IMR-90 (cell line): ENCODE measurements at regions not wholly inside any gene's neighbourhood (a gene's known extent, or its start where the extent isn't known, plus 50 kb on each side); places are given as distances from the start of the nearest gene placed in this dataset.

Source experiments
- ATAC-seq: fragments of 200-7000 bp; cut with Tn5 transposase; 2 replicates; pipeline ENCODE4 v1.9.1; 2020; ENCODE audit warnings: low read depth, mild to moderate bottlenecking, moderate library complexity
- BruUV-seq: library from RNA; stranded (reverse); fragments of 400-500 nt; replicated peaks from 2 replicates; lab custom pipeline; 2021; lab: Mats Ljungman, UMichigan
- CTCF ChIA-PET: fragments of 300-600 bp; formaldehyde crosslinking; extraction: SDS; loops from one replicate; lab custom pipeline; 2021; ENCODE audit warnings: antibody characterized with exemption; lab: Yijun Ruan, JAX
- POLR2A ChIA-PET: fragments of 300-600 bp; sonication (Branson Sonifier 250); formaldehyde crosslinking; loops from one replicate; lab custom pipeline; 2022; ENCODE audit warnings: antibody characterized with exemption; ENCODE audit not compliant: unreplicated experiment; lab: Charles Lee
- DNase-seq: peaks from one replicate; pipeline ENCODE4 v3.0.0; 2013
- H2AFZ ChIP-seq: replicated peaks from 2 replicates; pipeline ENCODE3; 2013; ENCODE audit warnings: low read length, mild to moderate bottlenecking; ENCODE audit not compliant: poor library complexity
- H2AK5ac ChIP-seq: 2 replicates; pipeline ENCODE4 v1.6.1; 2013; ENCODE audit warnings: low read depth, low read length, inconsistent platforms
- H2AK9ac ChIP-seq: replicated peaks from 2 replicates; pipeline ENCODE3; 2013; ENCODE audit warnings: mild to moderate bottlenecking, low read depth, low read length, moderate library complexity; ENCODE audit not compliant: poor library complexity
- H2BK120ac ChIP-seq: 2 replicates; pipeline ENCODE4 v1.6.1; 2013; ENCODE audit warnings: low read depth, low read length, inconsistent platforms
- H2BK15ac ChIP-seq: 3 replicates; pipeline ENCODE4 v1.6.1; 2013; ENCODE audit warnings: low read depth, low read length, inconsistent platforms
- H2BK20ac ChIP-seq: 2 replicates; pipeline ENCODE4 v1.6.1; 2013; ENCODE audit warnings: low read depth, mild to moderate bottlenecking, inconsistent platforms, low read length, moderate library complexity
- H2BK5ac ChIP-seq: 2 replicates; pipeline ENCODE4 v1.6.1; 2013; ENCODE audit warnings: mild to moderate bottlenecking, low read depth, low read length, inconsistent platforms; ENCODE audit not compliant: poor library complexity, severe bottlenecking
- H3K14ac ChIP-seq: replicated peaks from 2 replicates; pipeline ENCODE4 v1.6.1; 2013; ENCODE audit warnings: low read depth, low read length, inconsistent platforms
- H3K18ac ChIP-seq: 2 replicates; pipeline ENCODE4 v1.6.1; 2013; ENCODE audit warnings: low read depth, low read length, control low read depth
- H3K23ac ChIP-seq: 2 replicates; pipeline ENCODE4 v1.6.1; 2013; ENCODE audit warnings: low read depth, low read length, inconsistent platforms
- H3K27ac ChIP-seq: 2 replicates; pipeline ENCODE4 v1.5.1; 2013; ENCODE audit warnings: mild to moderate bottlenecking, control low read depth, low read length; ENCODE audit not compliant: insufficient read depth
- H3K27me3 ChIP-seq: 2 replicates; pipeline ENCODE4 v1.6.1; 2013; ENCODE audit warnings: low read length; ENCODE audit not compliant: control insufficient read depth, insufficient read depth
- H3K36me3 ChIP-seq: 2 replicates; pipeline ENCODE4 v1.6.1; 2013; ENCODE audit warnings: low read length, mixed read lengths; ENCODE audit not compliant: control insufficient read depth, insufficient read depth
- H3K4ac ChIP-seq: 2 replicates; pipeline ENCODE4 v1.6.1; 2013; ENCODE audit warnings: low read depth, low read length, inconsistent platforms
- H3K4me1 ChIP-seq: 2 replicates; pipeline ENCODE4 v1.6.1; 2013; ENCODE audit warnings: low read length, mixed read lengths; ENCODE audit not compliant: control insufficient read depth, insufficient read depth
- H3K4me2 ChIP-seq: 2 replicates; pipeline ENCODE4 v1.6.1; 2013; ENCODE audit warnings: low read depth, mild to moderate bottlenecking, control low read depth, low read length, moderate library complexity
- H3K4me3 ChIP-seq: 2 replicates; pipeline ENCODE4 v1.5.1; 2013; ENCODE audit warnings: low read depth, mild to moderate bottlenecking, control low read depth, low read length, moderate library complexity; ENCODE audit not compliant: insufficient read depth
- H3K56ac ChIP-seq: 2 replicates; pipeline ENCODE4 v1.6.1; 2013; ENCODE audit warnings: low read length, inconsistent platforms; ENCODE audit not compliant: insufficient read depth; ENCODE audit errors: extremely low read depth
- H3K79me1 ChIP-seq, 2 experiments: 2 replicates each; pipeline ENCODE4 v1.6.1; 2013; ENCODE audit warnings: low read length in 2 of 2, inconsistent platforms in 1 of 2, low read depth in 1 of 2
- H3K9ac ChIP-seq: 2 replicates; pipeline ENCODE4 v1.6.1; 2013; ENCODE audit warnings: low read depth, low read length, control low read depth
- H3K9me1 ChIP-seq: 2 replicates; pipeline ENCODE4 v1.6.1; 2013; ENCODE audit warnings: low read length, inconsistent platforms; ENCODE audit not compliant: insufficient read depth
- H3K9me3 ChIP-seq: 2 replicates; pipeline ENCODE4 v1.6.1; 2013; ENCODE audit warnings: low read length; ENCODE audit not compliant: control insufficient read depth, insufficient read depth
- H4K20me1 ChIP-seq: 2 replicates; pipeline ENCODE4 v1.6.1; 2013; ENCODE audit warnings: low read length, inconsistent platforms; ENCODE audit not compliant: insufficient read depth
- H4K5ac ChIP-seq: 2 replicates; pipeline ENCODE4 v1.6.1; 2013; ENCODE audit warnings: mild to moderate bottlenecking, low read depth, low read length, control low read depth
- H4K8ac ChIP-seq, 2 experiments: 2 replicates each; pipeline ENCODE4 v1.6.1; 2013; ENCODE audit warnings: low read depth in 2 of 2, low read length in 2 of 2, control low read depth in 1 of 2, inconsistent platforms in 1 of 2
- H4K91ac ChIP-seq: 2 replicates; pipeline ENCODE4 v1.6.1; 2013; ENCODE audit warnings: low read depth, low read length, inconsistent platforms; ENCODE audit not compliant: insufficient read depth
- BHLHE40 ChIP-seq: fragments of 150-350 bp; IDR thresholded peaks from 2 replicates; pipeline ENCODE4 v1.6.1; 2016; ENCODE audit warnings: mild to moderate bottlenecking, low read depth, low read length
- CEBPB ChIP-seq: IDR thresholded peaks from 2 replicates; pipeline ENCODE4 v1.6.1; 2012; ENCODE audit warnings: low read depth, low read length, improper control_type of control experiment
- CHD1 ChIP-seq: IDR thresholded peaks from 2 replicates; pipeline ENCODE4 v1.6.1; 2012; ENCODE audit warnings: low read depth, low read length, improper control_type of control experiment
- CTCF ChIP-seq: conservative IDR thresholded peaks from 2 replicates; pipeline ENCODE4 v1.5.1; 2012; ENCODE audit warnings: mild to moderate bottlenecking, low read depth, low read length, improper control_type of control experiment
- FOS ChIP-seq: fragments of 150-350 bp; IDR thresholded peaks from 2 replicates; pipeline ENCODE4 v1.6.1; 2016; ENCODE audit warnings: low read depth, low read length
- MAFK ChIP-seq: IDR thresholded peaks from 2 replicates; pipeline ENCODE4 v1.6.1; 2012; ENCODE audit warnings: low read depth, low read length, improper control_type of control experiment
- MAZ ChIP-seq: IDR thresholded peaks from 2 replicates; pipeline ENCODE4 v1.6.1; 2012; ENCODE audit warnings: low read depth, mild to moderate bottlenecking, low read length, improper control_type of control experiment, moderate library complexity, borderline replicate concordance
- MXI1 ChIP-seq: IDR thresholded peaks from 2 replicates; pipeline ENCODE4 v1.6.1; 2012; ENCODE audit warnings: low read depth, mild to moderate bottlenecking, low read length, moderate library complexity, borderline replicate concordance
- NFE2L2 ChIP-seq: fragments of 150-350 bp; IDR thresholded peaks from 2 replicates; pipeline ENCODE4 v1.6.1; 2016; ENCODE audit warnings: low read depth, mild to moderate bottlenecking, low read length
- POLR2A ChIP-seq: IDR thresholded peaks from 2 replicates; pipeline ENCODE4 v1.6.1; 2012; ENCODE audit warnings: mild to moderate bottlenecking, low read depth, low read length
- RAD21 ChIP-seq: IDR thresholded peaks from 2 replicates; pipeline ENCODE4 v1.6.1; 2012; ENCODE audit warnings: low read length, improper control_type of control experiment
- RCOR1 ChIP-seq: IDR thresholded peaks from 2 replicates; pipeline ENCODE4 v1.6.1; 2012; ENCODE audit warnings: mild to moderate bottlenecking, low read length, improper control_type of control experiment; ENCODE audit not compliant: insufficient replicate concordance
- RFX5 ChIP-seq: IDR thresholded peaks from 2 replicates; pipeline ENCODE4 v1.8.0; 2012; ENCODE audit warnings: low read depth, mild to moderate bottlenecking, low read length, moderate library complexity
- SMC3 ChIP-seq: fragments of 150-350 bp; IDR thresholded peaks from 2 replicates; pipeline ENCODE4 v1.6.1; 2016; ENCODE audit warnings: low read depth, mild to moderate bottlenecking, antibody characterized with exemption, low read length, moderate library complexity
- USF2 ChIP-seq: fragments of 150-350 bp; IDR thresholded peaks from 2 replicates; pipeline ENCODE4 v1.6.1; 2017; ENCODE audit warnings: mild to moderate bottlenecking, antibody characterized with exemption, low read length, low read depth
- WGBS, 2 experiments: methylation state at CpG; one replicate each; pipeline versions ENCODE4 v1.1.5 to v1.1.7; 2013; ENCODE audit warnings: missing lambda C conversion rate in 2 of 2; ENCODE audit not compliant: insufficient read length in 1 of 2; ENCODE audit errors: extremely low coverage in 2 of 2; 5-methylcytosine and 5-hydroxymethylcytosine counted together
- dilution Hi-C: fragments of 300-500 bp; cut with HindIII; formaldehyde crosslinking; loops from one replicate; pipeline ENCODE4 v1.14.3; 2018; ENCODE audit warnings: low sequenced_read_pairs; ENCODE audit not compliant: unreplicated experiment
- in situ Hi-C: fragments of 300-500 bp; cut with MboI; formaldehyde crosslinking; loops from 3 replicates; pipeline ENCODE4 v1.14.3; 2019; ENCODE audit warnings: low sequenced_read_pairs, inconsistent platforms, mixed read lengths
- intact Hi-C: fragments of 100-400 bp; cut with micrococcal nuclease; formaldehyde crosslinking; loops from 2 replicates; pipeline ENCODE4 v1.10.0; 2022
- TF ChIP-seq, protein P1 (sequence below): fragments of 150-350 bp; IDR thresholded peaks from 2 replicates; pipeline ENCODE4 v1.6.1; 2016; ENCODE audit warnings: low read depth, mild to moderate bottlenecking, low read length, moderate library complexity, borderline replicate concordance

DNA sequence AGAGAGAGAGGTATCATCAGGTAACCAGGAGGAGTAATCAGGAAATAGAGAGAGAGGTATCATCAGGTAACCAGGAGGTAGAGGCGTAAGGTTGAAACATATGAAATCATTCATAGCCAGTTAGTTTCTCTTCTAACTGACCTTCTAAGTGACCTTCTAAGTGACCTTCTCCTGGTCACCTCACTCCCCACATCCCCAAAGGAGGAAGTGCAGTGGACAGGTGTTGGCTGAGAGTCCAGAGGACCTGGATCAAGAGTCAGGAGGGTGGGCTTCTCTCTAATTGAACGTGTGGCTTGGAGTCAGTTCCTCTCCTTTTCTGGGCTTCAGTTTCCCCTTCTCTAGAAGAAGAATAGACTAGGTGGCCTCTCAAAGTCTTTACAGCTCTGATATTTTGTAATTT is 121.3 kb upstream of the DLG1 start:
- no peak overlapping the region for H4K5ac ChIP-seq
- H3K9me1 ChIP-seq, result no peaks in the 10 kb centered on the region
- H2BK20ac ChIP-seq, result no peak overlapping the region
- H3K18ac ChIP-seq, result no peak overlapping the region
- H2AK5ac ChIP-seq, result no peak overlapping the region
- no peak overlapping the region for H3K4me3 ChIP-seq
- WGBS, 2 experiments, result no CpG with 5 or more reads among the region's 2 CpGs
- no peak overlapping the region for H3K56ac ChIP-seq
- ChIA-PET CTCF (no interaction called here), POLR2A (no interaction called here)
- no peak overlapping the region for H3K4ac ChIP-seq
- ATAC-seq, result no peak
- no peaks in the 10 kb centered on the region for H3K79me1 ChIP-seq
- no peak overlapping the region for H2BK120ac ChIP-seq
- H2BK5ac ChIP-seq, result no peak overlapping the region
- no peak overlapping the region for H2BK15ac ChIP-seq
- H4K8ac ChIP-seq, result no peak overlapping the region
- H4K20me1 ChIP-seq, result no peaks in the 10 kb centered on the region
- H3K27ac ChIP-seq, result no peak overlapping the region
- H4K91ac ChIP-seq, result no peak overlapping the region
- H3K36me3 ChIP-seq, result no peaks in the 10 kb centered on the region
- H2AK9ac ChIP-seq, result no peak overlapping the region
- intact Hi-C loops (no loop called here), dilution Hi-C loops (no loop called here), in situ Hi-C loops (no loop called here)
- H3K9ac ChIP-seq, result no peak overlapping the region
- H3K14ac ChIP-seq, result no peak overlapping the region
- no peak for TF ChIP-seq RFX5
- TF ChIP-seq USF2, result no peak
- TF ChIP-seq RCOR1, result no peak
- no peak for TF ChIP-seq FOS
- TF ChIP-seq MAZ, result no peak
- TF ChIP-seq POLR2A, result no peak
- no peak for TF ChIP-seq CTCF
- no peak for TF ChIP-seq MXI1
- TF ChIP-seq MAFK, result no peak
- TF ChIP-seq, protein P1, sequence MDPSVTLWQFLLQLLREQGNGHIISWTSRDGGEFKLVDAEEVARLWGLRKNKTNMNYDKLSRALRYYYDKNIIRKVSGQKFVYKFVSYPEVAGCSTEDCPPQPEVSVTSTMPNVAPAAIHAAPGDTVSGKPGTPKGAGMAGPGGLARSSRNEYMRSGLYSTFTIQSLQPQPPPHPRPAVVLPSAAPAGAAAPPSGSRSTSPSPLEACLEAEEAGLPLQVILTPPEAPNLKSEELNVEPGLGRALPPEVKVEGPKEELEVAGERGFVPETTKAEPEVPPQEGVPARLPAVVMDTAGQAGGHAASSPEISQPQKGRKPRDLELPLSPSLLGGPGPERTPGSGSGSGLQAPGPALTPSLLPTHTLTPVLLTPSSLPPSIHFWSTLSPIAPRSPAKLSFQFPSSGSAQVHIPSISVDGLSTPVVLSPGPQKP, result no peak
- TF ChIP-seq CHD1, result no peak
- TF ChIP-seq BHLHE40, result no peak
- TF ChIP-seq CEBPB, result no peak
- no peak for TF ChIP-seq RAD21
- TF ChIP-seq SMC3, result no peak
- no peak for TF ChIP-seq NFE2L2
- peaks cover 35% of the 10 kb centered on the region for H3K27me3 ChIP-seq
- no peak for DNase-seq
- H3K9me3 ChIP-seq, result no peaks in the 10 kb centered on the region
- no TSS peak for BruUV-seq
- H2AFZ ChIP-seq, result no peak overlapping the region
- 0 out of 2 replicates have a peak, but pooled peaks cover 2% of the 10 kb centered on the region for H3K4me1 ChIP-seq
- H3K4me2 ChIP-seq, result no peak overlapping the region
- no peak overlapping the region for H3K23ac ChIP-seq
